SH-SY5Y (cell line): ENCODE measurements at regions not wholly inside any gene's neighbourhood (a gene's known extent, or its start where the extent isn't known, plus 50 kb on each side); places are given as distances from the start of the nearest gene placed in this dataset.

ENCODE experiments used
- GATA2 ChIP-seq: IDR thresholded peaks from 2 replicates; pipeline ENCODE4 v1.6.1; 2011; ENCODE audit warnings: mild to moderate bottlenecking, low read depth, low read length
- GATA3 ChIP-seq: IDR thresholded peaks from 2 replicates; pipeline ENCODE4 v1.6.1; 2011; ENCODE audit warnings: low read depth, mild to moderate bottlenecking, low read length, moderate library complexity

DNA sequence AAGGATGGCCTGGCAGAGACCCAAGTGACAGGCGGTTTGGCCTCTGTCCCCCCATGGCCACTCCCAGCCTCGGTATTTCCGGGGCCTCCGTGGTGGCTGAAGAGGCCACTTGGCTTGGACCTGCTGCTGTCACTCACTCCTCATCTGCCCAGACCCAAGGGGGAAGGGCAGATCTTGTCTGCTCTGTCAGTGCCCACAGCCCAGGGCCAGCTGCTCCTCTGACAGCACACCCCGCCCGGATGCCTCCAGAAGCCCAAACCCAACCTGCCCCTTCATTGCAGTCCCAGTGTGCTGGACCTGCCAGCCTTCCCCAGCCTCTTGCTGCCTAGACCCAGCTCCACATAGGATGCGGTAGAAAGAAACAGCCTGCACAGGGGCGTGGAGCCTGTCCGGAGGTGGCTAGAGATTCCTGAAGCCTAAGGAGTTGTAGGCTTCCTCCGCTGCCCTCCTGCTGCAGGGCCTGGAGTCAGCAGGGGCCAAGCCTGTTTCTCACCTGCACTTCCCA is 52.0 kb downstream of the MAGEF1 start:
- TF ChIP-seq GATA2 (no peak), GATA3 (no peak)

DNA sequence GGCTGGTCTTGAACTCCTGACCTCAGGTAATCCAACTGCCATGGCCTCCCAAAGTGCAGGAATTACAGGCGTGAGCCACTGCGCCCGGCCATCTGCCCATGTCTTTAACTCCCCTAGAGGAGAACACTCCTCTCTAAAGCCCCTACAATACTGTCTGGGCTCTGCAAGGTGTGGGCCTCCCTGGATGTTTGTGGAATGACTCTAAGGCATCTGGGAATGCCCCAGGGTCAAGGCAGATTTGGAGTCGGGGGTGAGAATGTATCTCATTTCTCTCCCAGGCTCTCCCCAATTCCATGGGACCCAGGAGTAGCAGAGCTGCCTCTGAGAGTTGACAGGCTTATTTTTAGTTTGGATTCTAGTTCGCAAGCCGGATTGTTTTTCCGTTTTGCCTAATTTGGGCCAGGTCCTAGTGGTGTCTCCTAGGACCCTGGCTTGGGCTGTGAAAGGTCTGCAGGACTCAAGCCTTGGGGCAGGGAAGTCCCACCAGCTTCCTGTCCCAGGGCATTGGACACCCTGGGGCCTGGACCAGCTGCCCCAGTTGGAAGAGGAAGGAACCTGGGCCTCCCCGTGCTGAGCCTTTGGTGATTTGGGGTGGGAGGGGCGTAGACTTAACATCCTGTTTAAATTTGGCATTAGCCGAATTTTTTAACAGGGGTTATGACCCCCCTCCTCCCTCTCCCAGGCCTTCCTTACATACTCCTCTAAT is 53.5 kb downstream of the MAGEF1 start:
- TF ChIP-seq GATA3 = no peak
- TF ChIP-seq GATA2 = no peak

DNA sequence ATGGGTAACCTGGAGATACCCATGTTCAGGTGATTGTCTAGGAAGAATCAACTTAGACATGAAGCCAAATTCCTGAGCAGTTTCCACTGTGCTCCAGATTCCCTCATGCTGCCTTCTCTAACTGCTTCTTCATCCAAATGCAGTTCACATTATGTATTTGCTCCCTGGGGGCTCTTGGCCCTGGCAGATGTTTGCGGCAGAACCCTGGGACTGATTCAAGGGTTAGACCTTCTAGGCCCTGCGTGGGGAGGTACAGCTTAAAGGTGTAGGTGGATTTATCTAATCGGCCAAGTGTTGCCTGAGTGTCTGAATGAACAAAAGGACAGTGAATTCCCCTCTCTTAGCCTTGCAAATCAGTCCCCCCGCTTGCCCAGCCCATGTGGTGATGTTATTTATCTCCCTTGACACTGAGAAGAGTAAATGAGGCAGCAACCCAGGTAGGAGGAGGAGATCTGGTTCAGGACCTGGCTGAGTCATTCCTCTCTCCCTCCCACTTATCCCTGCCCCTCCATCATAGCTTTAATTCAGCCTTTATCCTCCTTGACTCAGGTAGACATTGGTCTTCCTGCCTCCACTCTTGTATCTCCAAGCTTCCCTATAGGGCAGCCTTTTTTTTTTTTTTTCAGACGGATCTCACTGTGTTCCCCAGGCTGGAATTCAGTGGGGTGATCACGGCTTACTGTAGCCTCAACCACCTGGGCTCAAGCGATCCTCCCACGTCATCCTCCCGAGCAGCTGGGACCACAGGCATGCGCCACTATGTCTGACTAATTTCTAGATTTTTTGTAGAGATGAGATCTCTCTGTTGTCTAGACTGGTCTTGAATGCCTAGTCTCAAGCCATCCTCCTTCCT is 54.8 kb downstream of the MAGEF1 start:
- no peak for TF ChIP-seq GATA3
- TF ChIP-seq GATA2 = no peak

DNA sequence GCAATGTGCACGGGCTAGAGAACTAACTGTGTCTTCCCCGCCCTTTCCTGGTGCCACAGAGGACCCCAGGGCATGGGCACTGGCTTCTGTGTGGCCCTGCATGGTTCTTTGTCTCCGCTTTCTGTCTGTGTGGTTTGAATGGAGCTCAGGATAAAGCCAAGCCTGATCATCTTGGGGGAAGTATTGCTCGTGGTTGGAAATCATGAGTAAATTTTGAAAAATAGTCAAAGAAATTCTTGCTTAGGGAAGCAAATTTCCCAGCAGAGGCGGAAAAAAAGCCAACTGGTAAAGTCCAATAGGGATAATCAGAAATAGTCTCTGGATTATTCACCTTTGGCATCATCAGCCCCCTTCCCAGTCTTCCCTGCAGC is 55.4 kb downstream of the MAGEF1 start:
- TF ChIP-seq GATA2 = no peak
- TF ChIP-seq GATA3 = no peak

DNA sequence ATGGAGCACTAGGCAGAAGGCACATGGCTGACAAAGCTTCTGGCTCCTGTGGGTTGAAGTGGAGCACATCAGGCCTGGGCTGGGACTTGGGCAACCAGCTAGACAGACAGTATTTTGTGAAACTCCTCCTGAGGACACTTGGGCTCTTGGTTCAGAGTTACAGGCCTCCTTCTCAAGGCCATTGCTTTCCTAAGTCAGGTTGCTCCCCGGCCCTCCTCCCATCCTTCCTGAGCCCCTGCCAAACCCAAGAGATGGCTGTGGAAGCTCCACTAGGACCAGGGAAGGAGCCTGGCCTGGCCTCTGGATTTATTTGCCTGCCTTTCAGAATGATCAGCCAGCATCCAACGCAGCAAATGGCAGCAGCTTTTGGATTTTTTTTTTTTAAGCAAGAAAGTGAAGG is 56.3 kb downstream of the MAGEF1 start:
- TF ChIP-seq GATA3 (no peak), GATA2 (no peak)

DNA sequence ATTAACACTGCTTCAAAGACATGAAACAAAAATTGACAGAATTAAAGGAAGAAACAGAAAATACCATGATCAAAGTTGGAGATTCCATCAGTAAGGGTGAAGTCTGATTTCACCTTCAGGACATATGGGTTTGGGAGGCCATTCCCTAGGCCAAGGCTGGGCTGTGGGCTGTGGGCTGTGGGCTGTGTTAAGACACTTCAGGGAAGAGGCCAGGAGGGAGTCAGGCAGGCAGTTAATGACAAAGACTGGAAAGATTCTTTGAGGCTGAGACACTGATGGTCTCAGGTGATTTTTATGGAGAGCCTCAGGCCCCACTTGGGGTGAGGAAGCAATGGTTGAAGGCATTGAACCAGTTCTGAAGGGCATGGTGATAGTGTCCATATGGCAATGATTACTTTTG is 57.5 kb downstream of the MAGEF1 start:
- TF ChIP-seq GATA2 = no peak
- TF ChIP-seq GATA3 = no peak

DNA sequence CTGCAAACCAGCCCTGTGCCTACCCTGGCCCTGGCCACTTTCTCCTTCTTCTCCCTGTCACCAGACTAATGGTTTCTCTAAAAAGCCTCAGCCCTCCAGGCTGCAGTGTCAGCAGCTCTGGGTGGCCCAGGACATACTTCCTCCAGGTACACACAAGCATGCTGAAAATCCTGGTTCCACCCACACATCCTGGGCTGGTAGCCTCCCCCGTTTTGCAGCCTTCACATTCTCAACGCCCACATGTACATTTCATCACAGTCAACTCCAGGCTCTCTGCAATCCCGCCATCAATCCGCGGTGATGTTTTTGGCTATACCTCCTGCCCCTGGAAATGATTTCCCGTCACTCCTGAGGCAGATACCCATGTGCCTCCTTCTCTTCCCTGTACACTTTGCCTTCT is 59.4 kb downstream of the MAGEF1 start:
- TF ChIP-seq GATA2 (no peak), GATA3 (no peak)

DNA sequence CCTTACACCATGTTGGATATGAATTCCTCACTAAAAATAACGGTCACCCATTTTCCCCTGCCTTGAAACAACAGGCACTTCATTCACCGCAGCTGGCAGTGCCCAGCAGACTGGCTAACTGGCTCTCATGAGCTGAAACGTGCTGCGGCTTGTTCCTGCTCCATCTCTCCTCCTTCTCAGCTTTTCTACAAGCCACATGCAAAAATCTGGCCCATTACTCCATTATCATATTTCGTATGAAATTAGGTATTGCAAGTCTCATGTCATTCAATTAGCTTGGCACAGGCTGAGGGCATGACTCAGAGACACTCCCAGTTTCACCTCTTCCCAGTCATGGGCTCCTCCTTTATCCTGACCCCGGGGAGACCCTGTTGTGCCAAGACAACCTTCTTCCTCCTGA is 60.0 kb downstream of the MAGEF1 start:
- TF ChIP-seq GATA3 = no peak
- TF ChIP-seq GATA2 = no peak

DNA sequence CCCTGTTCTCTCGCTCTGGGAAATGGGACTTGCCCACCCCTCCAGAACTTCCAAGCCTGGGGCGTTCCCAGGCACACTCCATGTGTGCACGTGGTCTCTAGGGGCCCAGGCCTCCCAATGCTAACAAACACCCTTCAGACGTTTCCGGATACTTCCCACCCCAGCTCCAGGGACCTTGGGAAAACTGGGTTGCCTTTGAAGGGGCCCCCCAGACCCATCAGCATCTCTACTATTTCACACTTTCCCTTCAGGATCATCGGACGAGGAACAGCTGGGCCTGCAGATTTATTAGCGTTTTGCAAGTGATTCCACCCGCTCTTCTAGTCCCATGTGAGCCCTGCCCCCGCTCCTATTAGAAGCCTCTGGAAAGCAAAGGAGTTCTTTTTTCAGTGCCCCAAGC is 63.2 kb downstream of the MAGEF1 start:
- TF ChIP-seq GATA3 = no peak
- no peak for TF ChIP-seq GATA2

DNA sequence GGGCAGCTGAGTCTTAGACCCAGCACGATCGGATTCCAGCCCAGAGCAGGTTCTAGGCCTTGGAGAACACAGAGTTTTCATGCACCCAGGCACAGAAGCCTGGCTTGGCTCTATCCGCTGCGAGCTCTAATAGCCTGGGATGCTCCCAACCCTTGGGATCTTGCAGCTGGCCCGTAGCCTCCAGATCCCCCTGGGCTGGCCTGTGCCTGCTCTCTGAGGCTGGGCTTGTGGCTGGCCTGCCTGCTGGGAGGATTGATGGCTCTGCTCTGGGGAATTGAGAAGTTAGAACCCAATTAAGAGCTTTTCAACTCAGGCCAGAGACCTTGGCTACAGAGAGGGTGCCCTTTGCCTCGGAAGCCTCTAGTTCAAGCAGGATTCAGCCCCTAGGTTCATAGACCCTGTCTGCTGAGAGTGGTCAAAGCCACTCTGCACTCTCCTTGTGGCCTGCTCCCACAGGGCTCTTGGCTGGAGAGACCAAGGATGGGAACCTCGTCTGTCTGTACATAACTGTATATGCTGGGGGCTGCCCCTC is 64.4 kb downstream of the MAGEF1 start:
- TF ChIP-seq GATA3 = no peak
- TF ChIP-seq GATA2 = no peak

DNA sequence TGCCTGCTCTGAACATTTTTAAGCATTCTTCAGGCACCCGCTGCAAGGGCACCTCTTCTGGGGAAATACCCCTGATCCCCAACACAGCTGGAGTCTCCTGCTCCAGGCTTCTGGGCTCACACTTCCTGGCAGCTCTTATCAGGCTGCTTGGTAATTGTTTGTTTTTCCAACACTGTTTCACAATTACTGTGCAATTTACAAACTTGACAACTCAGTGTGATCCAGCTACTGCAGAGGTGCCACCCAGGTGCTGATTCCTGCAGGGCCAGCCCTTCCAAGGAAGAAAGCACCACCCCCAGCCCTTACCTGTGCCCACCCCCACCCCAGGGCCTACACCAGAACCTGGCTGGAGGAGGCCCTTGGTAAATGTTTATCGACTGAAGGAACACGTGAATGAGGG is 66.5 kb downstream of the MAGEF1 start:
- no peak for TF ChIP-seq GATA2
- TF ChIP-seq GATA3 = no peak

DNA sequence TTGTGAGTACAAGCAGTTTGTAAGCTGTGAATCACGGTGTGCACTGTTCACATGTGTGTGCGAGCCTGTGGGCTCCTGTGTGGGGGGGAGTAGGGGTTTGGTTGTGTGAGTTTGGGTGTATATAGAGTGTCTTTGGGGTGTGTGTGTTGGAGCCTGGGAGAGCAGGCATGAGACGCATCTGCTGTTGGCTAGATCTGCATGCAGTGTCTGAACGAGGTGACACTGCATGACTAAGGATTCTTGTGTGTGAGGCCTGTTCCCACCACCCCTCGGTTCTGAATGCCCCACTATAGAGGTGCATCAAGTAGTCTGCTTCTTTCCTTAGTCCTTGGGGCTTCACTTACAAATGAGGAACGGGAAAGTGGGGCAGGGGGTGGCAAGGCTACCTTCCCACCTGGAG is 68.4 kb downstream of the MAGEF1 start:
- no peak for TF ChIP-seq GATA3
- no peak for TF ChIP-seq GATA2

DNA sequence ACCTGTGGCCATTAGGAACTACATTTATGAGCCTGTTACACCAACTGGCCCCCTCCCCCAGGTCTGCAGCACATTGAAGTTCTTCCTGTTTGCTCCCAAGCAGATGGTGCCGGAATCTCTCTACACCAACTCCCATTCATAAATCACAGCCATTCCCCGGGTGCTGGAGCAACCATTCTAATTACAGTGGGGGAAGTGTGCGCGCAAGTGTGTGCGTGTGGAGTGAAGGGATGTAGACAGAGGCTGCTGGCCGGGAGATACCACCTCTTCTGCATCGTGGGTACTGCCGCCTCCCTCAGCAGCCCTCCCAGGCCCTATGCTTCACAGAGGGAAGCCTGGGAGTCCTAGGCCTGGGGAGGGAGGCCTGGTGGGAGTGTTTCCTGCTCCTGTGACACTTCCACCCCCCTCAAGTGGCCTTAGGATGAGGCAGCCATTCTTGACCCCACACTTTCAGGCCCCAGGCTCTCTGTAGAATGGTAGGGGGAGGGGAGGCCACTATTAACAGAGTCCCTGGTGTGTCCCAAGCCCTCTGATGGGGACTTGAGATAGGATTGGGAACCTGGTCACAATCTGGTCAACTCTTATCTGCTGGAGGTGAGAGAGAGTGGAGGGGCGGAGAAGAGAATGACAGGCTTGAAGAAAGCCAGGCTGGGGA is 69.1 kb downstream of the MAGEF1 start:
- TF ChIP-seq GATA3 = no peak; the same call in 1 of the 2 replicates
- TF ChIP-seq GATA2 = peak; percentile 98

DNA sequence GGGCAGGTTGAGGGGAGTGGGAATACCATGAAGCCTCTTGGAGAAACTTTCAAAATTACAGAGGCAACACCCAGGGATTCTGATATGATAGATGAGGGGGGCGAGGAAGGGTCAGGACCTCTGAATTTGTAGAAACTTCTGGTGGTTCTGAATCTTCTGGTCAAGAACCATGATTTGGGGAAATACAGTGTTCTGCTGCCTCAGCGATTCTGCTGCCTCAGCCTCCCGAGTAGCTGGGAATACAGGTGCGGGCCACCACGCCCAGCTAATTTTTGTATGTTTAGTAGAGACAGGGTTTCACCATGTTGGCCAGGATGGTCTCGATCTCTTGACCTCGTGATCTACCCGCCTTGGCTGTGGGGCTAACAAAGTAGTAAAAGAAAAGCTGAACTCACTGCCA is 70.4 kb downstream of the MAGEF1 start:
- TF ChIP-seq GATA3 (no peak), GATA2 (no peak)
